MM.1S (cell line): ENCODE measurements at regions not wholly inside any gene's neighbourhood (a gene's known extent, or its start where the extent isn't known, plus 50 kb on each side); places are given as distances from the start of the nearest gene placed in this dataset.

ENCODE experiments used
- CTCF ChIP-seq: fragments of 300-600 bp; sonication (generic); IDR thresholded peaks from 2 replicates; pipeline ENCODE4 v1.5.1; 2016; ENCODE audit warnings: antibody characterized with exemption, low read length, mixed read lengths
- EZH2 ChIP-seq: fragments of 300-600 bp; sonication (generic); optimal IDR thresholded peaks from 2 replicates; pipeline ENCODE3; 2017; ENCODE audit warnings: low read depth, mild to moderate bottlenecking, antibody characterized with exemption, low read length, mixed read lengths

GRCh38 chr11:131157678-131158077, 212.7 kb upstream of the NTM start:
- no peak for TF ChIP-seq CTCF
- TF ChIP-seq EZH2, result no peak
